SKM-1 treated with dmso at 0.1 percent for 144 hours (cell line): ENCODE measurements at regions not wholly inside any gene's neighbourhood (a gene's known extent, or its start where the extent isn't known, plus 50 kb on each side); places are given as distances from the start of the nearest gene placed in this dataset.
"Not testable (repeated sequence)": the region's sequence is repeated elsewhere in the genome, so short reads cannot be mapped to it uniquely, and the experiment has no call there.

Source experiments
- DNase-seq: peaks from one replicate; lab custom pipeline; 2025; ENCODE audit not compliant: unreplicated experiment; lab: John Stamatoyannopoulos, UW

DNA sequence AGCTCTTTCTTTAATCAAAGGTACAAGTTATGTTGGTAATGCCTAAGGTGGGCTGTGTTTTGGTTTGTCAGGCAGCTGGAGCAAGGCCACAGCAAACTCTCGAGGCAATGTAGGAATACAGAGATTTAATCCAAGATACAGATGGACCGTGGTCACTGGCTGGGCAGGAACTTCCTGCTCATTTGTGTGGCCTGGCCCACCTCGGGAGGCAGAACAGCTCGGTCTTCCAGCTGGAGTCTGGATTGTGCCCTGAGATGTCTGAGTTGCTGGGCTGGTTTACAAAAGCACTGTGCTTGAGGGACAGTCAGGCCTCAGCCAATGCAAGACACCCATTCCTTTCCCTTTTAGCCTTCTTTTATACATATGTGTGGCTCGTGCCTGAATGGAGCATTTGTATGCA is 506.1 kb upstream of the SALL3 start:
- DNase-seq = no peak

DNA sequence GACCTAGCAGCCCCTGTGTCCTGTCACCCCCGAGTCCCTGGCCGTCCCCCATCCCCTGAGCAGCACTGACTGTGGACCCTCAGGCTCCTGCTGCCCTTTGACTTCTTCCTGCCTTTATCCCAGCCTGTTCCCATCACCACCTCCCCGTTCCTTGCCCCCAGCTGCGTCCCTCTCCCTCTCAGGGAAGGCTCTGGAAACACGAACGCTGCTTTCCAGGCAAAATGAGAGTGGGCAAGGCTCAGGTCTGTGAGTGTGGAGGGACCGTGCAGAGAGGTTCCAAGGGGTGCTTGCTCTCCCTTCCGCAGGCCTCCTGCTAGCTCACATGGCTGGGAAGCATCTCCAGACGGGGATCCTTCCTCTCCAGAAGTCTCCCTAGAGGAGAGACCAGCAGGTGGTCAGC is 501.8 kb upstream of the SALL3 start:
- no peak for DNase-seq

DNA sequence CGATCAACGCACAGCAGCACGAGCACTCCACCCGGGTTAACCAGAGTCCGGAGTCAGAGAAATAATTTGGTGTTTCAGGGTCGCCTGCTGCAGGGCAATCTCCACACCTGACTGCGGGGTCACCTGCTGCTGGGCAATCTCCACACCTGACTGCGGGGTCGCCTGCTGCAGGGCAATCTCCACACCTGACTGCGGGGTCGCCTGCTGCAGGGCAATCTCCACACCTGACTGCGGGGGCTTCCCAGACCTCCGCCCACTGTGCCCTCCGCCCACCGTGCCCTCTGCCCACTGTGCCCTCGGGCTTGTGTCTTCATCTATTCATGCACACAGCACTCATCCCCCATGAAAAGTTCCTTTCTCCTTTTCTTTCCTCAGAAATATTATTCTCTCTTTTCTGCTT is 500.2 kb upstream of the SALL3 start:
- no peak for DNase-seq

DNA sequence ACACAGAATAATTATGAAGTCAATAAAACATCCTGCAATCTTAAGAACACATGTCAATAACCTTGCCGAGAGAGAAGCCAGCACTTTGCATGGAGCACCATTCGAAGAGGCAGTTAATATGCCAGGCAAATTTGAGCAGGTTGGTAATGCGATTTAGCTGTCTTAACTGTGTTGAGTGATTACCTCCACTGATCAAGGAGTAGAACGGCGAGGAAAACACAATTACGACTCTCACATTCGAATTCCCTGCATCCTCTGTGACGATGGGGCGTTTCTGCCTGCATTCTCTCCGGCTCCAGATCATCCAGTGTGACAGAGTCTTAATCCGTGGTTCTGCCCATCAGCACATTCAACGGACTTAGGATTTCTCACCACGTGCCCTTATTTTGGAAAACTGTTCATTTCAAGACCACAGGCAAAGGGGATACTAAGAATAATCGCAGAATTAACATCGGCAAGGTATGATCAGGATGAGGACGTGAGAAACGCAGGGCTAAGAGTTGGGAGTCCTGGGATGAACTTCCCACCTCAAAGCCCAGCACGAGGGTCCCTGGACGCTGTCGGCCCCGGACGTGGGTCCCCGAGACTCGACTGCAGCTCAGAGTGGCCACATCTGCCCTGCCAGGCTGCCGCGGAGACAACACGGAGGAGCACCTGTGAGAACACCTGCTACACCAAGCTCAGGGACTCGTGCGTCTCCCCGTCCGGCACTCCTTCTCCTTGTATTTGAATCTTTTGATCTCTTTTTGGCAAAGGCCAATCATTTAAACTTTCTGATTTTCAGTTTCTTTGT is 499.2 kb upstream of the SALL3 start:
- DNase-seq = no peak

DNA sequence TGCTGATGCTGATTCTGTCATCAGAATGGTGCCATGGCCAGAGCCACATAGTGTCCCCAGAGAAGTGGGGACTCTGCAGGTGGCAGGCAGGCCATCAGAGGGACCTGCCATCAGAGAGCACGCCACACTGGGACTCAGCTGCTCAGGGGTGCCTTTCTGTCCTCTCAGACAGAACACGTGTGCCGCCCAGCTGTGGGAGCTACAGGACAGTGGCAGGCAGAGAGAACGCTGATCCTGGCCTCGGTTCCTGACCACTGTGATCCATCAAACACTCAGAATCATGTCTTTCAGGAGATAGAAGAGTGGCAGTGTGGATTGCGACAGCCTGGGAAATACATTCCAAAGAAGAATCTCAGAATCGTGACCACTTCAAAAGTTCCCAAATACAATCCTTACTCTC is 497.2 kb upstream of the SALL3 start:
- no peak for DNase-seq

DNA sequence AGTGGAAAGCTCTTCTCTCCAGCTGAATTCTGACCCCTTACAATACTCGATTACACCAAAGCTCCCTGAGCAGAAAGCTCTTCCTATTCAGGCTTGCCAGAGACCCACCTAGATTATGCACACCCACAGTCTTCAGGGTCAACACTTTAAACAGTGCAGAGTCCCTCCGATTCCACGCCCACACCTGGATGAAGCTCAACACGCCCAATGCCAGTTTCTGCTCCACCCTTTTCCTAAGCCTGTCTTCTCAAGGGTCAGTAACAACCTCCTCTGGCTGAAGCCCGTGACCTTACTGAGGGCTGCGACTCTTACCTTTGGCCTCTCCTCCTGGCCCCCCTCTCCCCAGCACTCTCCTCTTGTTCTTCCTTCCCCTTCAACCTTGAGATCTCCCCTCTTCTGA is 492.0 kb upstream of the SALL3 start:
- no peak for DNase-seq

DNA sequence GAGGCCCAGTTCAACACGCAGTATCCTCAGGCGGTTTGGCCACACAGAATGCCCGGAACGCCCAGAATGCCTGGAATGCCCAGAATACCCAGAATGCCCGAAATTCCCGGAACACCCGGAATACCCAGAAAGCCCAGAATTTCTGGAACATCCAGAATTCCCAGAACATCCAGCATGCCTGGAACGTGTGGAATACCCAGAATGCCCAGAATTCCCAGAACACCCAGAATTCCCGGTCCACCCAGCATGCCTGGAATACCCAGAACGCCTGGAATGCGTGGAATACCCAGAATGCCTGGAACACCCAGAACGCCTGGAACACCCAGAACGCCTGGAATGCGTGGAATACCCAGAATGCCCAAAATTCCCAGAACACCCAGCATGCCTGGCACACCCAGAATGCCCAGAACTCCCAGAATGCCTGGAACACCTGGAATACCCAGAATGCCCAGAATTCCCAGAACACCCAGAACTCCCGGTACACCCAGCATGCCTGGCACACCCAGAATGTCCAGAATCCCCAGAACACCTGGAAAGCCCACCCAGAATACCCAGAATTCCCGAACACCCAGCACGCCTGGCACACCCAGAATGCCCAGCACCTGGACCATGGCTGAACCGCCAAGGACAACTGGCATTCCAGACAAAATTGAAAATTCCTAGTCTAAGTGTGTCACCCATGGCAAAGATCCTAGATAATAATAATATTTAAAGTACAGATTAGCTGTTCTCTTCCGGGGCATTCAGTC is 487.4 kb upstream of the SALL3 start:
- DNase-seq = no peak

DNA sequence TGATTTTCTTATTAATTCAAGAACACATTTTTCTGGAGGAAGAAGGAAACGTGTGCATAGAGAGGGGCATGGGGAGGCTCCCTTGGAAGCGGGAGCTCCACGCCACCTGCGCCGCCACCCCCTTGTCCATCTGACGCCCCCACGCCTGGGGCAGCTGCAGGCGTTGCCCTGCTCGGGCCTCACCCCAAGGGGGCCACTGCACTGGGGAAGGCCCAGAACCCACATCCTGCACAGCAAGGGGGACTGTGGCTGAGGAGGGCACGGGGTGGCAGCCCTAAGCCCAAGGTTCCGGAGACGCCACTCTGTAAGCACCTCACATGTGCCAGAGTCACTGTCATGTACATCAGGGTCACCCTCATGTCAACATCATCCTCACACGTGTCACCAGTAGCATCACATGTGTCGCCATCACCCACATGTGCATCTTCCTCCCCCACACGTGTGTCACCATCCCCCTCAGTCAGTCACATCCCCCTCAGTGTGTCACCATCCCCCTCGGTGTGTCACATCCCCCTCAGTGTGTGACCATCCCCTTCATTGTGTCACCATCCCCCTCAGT is 486.7 kb upstream of the SALL3 start:
- no peak for DNase-seq

DNA sequence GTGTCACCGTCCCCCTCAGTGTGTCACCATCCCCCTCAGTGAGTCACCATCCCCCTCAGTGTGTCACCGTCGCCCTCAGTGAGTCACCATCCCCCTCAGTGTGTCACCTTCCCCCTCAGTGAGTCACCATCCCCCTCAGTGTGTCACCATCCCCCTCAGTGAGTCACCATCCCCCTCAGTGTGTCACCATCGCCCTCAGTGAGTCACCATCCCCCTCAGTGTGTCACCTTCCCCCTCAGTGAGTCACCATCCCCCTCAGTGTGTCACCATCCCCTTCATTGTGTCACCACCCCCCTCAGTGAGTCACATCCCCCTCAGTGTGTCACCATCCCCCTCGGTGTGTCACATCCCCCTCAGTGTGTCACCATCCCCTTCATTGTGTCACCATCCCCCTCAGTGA is 486.1 kb upstream of the SALL3 start:
- DNase-seq = not testable (repeated sequence)

DNA sequence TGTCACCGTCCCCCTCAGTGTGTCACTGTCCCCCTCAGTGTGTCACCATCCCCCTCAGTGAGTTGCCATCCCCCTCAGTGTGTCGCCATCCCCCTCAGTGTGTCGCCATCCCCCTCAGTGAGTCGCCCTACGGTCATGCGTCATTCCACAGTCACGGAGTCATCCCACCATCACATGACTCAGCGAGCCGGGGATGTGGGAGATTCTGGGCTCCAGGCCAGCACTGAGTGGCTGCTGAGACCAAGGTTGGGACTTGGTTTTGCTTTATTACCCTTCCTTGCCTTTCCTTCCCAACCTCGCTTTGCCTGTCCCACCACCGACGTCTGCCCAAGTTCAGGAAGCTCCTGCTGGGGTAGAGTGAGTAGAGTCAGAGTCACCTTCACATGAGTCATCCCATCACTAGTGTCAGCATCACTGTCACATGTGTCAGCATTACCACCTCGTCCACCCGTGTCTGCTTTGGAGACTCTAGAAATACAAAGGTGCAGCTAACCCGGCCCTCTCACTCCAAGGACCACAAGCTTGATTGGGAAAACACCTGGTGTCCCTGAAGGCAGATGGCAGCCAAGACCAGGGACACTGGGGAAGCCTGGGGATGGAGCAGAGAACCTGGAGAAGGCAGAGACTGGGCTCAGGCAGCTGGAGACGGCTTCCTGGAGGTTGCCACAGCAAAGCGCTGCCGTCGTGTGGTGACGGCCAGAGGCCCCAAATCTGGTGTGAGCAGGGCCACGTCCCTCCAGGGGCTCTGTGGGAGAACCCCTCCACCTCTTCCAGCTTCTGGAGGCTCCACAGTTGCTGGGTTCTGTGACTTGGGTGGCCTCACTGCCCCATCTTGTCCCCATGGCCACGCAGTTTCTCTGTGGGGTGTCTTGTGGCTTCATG is 485.2 kb upstream of the SALL3 start:
- DNase-seq = no peak

DNA sequence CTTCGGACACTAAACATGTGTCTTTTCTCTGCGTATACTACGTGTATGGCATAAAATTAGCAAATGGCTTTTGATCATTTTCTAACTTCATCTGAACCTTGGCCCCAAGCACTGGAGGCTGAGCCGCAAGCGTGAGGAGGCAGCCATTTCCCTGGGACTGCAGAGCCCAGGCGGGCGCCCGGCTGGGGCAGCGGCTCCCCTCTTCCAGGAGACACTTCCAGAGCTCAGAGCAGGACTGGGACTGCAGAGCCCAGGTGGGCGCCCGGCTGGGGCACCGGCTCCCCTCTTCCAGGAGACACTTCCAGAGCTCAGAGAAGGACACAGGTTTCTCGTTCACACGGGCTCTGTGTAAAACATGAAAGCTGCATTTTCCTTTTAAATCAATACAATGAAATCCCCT is 484.1 kb upstream of the SALL3 start:
- DNase-seq = no peak

DNA sequence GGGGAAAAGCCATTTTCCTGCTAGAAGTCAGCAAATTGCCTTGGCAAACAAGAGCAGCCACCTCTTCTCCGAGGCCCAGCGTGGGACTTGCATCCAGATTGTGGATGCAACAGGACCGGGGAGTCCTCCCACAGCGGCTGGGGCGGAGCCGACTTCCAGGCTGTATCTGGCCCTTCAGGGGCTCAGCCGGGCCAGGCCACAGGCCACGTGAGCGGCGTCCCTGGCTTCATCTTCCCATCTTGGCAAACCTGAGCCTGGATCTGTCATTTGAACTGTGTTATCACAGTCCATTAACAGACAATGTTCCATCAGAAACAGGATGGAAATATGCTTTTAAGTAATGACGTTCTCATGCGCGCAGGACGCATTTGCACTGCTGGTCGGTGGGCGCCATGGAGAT is 483.5 kb upstream of the SALL3 start:
- no peak for DNase-seq

DNA sequence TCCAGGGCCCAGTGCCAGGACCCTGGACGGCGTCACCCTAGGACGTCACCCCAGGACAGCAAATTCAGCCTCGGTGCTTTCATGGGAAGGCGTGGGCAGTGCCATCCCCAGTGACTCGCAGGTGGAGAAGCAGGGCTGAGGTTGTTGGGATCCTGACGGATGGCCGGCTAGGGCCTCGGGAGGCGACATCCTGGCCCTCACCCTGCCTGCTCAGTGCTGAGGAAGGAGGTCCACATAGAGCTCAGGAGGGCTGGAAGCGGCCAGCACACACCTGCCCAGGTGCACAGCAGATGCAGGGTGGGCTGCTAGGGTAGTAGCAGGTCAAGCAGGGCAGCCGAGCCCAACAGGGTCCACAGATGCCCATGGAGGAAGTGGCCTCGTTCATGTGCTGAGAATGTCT is 482.0 kb upstream of the SALL3 start:
- DNase-seq = no peak

DNA sequence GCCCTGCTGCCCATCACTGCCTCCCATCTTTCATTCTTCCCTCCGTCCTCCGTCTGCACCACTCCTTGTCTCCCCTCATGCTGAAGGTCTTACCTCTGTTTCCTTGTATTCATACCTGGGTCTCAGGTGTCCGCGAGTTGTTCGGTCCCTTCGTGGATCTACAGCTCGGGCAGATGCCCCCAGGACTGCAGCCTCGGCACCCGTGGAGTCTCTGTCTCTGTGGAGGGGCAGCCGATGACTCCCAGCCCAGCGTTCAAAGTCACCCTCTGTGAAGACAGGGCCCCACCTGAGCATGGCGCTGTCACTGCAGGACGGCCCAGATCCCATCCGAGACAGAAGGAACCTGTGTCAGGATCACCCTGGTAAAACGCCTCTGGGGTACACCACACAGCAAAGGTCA is 480.0 kb upstream of the SALL3 start:
- no peak for DNase-seq

DNA sequence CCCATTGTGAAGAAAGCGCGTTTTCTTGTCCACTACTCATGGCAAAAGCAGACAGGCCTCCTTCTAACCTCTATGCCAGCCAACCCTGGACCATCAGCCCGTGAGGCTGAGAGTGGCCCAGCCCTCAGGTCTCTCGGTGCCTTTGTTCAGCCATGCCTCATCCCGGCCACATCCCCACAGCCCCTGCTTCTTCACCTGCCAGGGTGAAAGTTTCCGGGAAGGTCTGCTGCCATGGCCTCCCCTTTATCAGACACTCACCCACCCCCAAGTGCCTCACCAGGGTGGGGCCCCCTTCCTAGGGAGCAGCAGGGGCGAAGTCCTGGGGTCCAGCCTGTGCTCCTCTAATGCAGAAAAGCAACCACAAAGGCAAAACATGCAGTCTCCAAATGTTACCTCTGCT is 478.4 kb upstream of the SALL3 start:
- DNase-seq = no peak

DNA sequence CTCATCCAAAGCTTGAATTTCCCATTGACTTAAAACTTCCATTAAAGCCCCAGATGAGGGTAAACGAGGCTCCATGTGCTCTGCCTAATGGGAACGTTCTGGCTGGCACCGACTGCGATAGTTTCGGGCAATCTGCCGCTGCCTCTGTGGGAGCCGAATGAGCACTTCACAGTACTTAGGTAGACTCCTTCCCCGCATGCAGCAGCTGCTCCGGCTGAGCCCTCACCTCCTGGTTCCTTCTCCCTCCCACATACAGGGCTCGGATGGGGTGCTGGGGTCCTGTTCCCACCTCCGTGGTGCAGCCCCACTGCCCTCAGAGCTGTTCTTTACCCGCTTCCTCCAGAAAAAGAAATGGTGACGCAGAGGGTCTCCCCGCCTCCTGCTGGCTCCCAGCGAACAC is 476.5 kb upstream of the SALL3 start:
- no peak for DNase-seq

DNA sequence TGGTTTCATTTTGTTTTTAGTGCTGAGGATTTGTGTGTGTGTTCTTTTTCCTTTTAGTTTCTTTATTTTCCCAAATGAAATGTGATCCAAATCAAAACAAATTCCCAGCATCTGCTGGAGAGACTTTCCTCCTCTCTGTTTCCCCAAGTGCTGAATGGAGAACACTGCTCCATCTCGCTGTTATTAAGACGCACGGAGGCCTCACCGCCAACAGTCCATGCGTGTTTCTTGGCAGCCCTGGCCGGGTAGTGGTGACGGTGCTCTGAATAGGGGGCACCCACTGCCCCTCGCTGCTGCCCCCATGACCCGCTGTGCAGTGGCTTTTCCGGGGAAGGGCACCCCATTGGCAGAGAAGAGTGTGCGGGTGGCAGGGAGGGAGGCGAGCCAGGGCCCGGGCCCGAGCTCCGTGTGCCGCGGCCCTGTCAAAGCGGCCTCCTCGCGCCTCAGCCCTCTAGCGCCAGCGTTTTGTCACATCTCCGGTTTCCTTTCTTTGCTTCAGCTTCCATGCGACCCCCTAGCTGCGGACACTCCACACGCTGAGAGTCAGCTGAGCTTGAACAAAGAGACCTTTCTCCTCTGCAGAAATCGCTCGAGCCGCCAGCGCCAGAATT is 473.7 kb upstream of the SALL3 start:
- DNase-seq = no peak

DNA sequence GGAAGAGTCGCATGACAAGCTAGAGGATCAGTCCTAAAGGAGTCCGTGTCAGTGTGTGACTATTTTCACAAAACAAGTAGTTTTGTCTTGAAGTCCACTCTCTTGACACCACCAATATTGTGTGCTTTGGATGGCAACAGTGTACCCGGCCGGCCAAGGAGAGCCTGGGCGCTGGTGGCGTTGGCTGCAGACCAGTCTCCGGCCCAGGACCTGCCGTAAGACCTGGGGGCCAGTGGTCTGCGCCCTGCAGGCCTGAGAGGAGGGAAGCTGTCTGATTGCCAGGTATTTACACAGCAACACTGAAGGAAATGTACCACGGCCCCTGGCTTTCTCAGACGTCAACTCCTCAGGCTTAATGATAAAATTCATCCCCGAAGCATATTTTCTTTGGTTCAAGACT is 472.4 kb upstream of the SALL3 start:
- DNase-seq = no peak

DNA sequence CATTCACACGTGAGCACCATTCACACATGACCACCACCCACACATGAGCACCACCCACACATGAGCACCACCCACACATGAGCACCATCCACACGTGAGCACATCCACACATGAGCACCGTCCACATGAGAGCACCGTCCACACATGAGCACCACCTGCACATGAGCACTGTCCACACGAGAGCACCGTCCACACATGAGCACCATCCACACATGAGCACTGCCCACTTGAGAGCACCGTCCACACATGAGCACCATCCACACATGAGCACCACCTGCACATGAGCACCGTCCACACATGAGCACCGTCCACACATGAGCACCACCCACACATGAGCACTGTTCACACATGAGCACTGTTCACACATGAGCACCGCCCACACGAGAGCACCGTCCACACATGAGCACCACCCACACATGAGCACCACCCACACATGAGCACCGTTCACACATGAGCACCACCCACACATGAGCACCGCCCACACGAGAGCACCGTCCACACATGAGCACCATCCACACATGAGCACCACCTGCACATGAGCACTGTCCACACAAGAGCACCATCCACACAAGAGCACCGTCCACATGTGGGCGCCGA is 471.3 kb upstream of the SALL3 start:
- DNase-seq = not testable (repeated sequence)

DNA sequence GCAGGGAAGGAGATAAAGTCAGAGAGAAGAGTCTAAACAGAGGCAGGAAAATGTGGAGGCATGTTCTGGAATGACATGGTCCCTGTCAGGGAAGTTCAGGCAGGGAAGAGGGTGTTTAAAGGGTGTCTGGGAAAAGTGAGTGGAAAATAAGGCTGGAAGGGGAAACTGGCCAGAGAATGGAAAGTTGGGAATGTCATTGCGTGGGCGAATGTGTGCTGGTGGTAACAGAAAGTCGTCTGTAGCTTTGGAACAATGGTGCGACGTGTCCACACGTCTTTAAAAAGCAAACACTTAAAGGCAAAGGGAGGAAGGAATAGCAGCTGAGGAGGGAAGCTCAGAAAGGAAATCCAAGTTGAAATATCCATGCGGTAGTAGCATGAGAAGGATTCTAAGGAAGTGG is 469.5 kb upstream of the SALL3 start:
- no peak for DNase-seq

DNA sequence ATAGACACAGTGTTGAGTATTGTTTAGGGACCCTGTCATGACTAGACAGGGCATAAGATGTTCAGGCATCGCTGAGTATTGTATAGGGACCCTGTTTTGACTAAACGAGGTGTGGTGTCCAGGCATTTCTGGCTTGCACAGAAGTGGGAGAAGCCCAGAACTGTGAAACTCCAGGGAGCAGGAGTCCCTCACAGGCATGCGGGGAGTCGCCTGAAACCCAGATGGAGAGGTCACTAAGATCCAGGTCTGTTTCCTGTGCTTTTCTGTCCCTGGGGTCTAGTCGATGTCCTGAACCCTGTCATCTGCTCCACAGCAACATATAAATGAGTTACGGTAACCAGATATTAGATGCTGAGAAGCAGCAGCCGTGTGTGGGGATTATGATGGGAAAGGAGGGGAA is 469.0 kb upstream of the SALL3 start:
- DNase-seq = no peak
